CD14-positive monocyte (primary cell): ENCODE measurements at regions not wholly inside any gene's neighbourhood (a gene's known extent, or its start where the extent isn't known, plus 50 kb on each side); places are given as distances from the start of the nearest gene placed in this dataset.

Experiments used
- DNase-seq, 3 donors: peaks; one replicate each; pipeline ENCODE4 v3.0.0-alpha.2; 2011 to 2022
- H2AFZ ChIP-seq: 2 replicates; pipeline ENCODE4 v1.6.0; 2012; ENCODE audit warnings: mild to moderate bottlenecking, low read depth, low read length, inconsistent platforms; ENCODE audit not compliant: insufficient read depth, poor library complexity, severe bottlenecking
- H3K27ac ChIP-seq, 2 donors: 1 replicate in 1 of 2; 2 replicates in 1 of 2; pipeline ENCODE4 v1.5.1; 2012 to 2013; ENCODE audit warnings: low read length in 2 of 2, control low read depth in 1 of 2, inconsistent platforms in 1 of 2, low read depth in 1 of 2, mild to moderate bottlenecking in 1 of 2
- H3K27me3 ChIP-seq, 2 donors: one replicate each; pipeline versions ENCODE4 v1.6.0 to v1.6.1; 2011 to 2013; ENCODE audit warnings: low read length in 2 of 2; ENCODE audit not compliant: control insufficient read depth in 2 of 2, insufficient read depth in 2 of 2
- H3K36me3 ChIP-seq, 2 donors: replicated peaks in 1 of 2; 1 replicate in 1 of 2; 2 replicates in 1 of 2; pipeline versions ENCODE4 v1.5.1 to v1.6.1; 2012 to 2013; ENCODE audit warnings: low read length in 2 of 2, control low read depth in 1 of 2, inconsistent platforms in 1 of 2, mild to moderate bottlenecking in 1 of 2; ENCODE audit not compliant: insufficient read depth in 2 of 2, control insufficient read depth in 1 of 2
- H3K4me1 ChIP-seq, 2 donors: 1 replicate in 1 of 2; 2 replicates in 1 of 2; pipeline versions ENCODE4 v1.5.1 to v1.6.1; 2012 to 2013; ENCODE audit warnings: low read length in 2 of 2, control low read depth in 1 of 2, inconsistent platforms in 1 of 2, mild to moderate bottlenecking in 1 of 2, moderate library complexity in 1 of 2; ENCODE audit not compliant: insufficient read depth in 2 of 2, control insufficient read depth in 1 of 2
- H3K4me2 ChIP-seq: replicated peaks from 2 replicates; pipeline ENCODE3; 2012; ENCODE audit warnings: low read length, moderate library complexity, mild to moderate bottlenecking; ENCODE audit not compliant: poor library complexity, severe bottlenecking; ENCODE audit errors: extremely low read depth
- H3K4me3 ChIP-seq, 3 experiments: fragments of 200-600 bp in 1 of 3; sonication (generic) in 1 of 3; replicated peaks in 1 of 3; 1 replicate in 2 of 3; 2 replicates in 1 of 3; pipeline ENCODE4 v1.5.1; 2011 to 2013; ENCODE audit warnings: low read length in 3 of 3, mild to moderate bottlenecking in 3 of 3, control low read depth in 2 of 3, low read depth in 2 of 3, inconsistent platforms in 1 of 3, moderate library complexity in 1 of 3
- H3K79me2 ChIP-seq: 2 replicates; pipeline ENCODE4 v1.6.0; 2012; ENCODE audit warnings: mild to moderate bottlenecking, control low read depth, inconsistent platforms, low read length, moderate library complexity; ENCODE audit not compliant: insufficient read depth
- H3K9ac ChIP-seq: 2 replicates; pipeline ENCODE4 v1.6.0; 2017; ENCODE audit warnings: low read length, mild to moderate bottlenecking; ENCODE audit not compliant: insufficient read depth, poor library complexity, severe bottlenecking
- H3K9me3 ChIP-seq, 2 donors: replicated peaks in 1 of 2; 1 replicate in 1 of 2; 2 replicates in 1 of 2; pipeline versions ENCODE4 v1.5.1 to v1.6.1; 2012 to 2013; ENCODE audit warnings: low read length in 2 of 2, control low read depth in 1 of 2; ENCODE audit not compliant: control insufficient read depth in 1 of 2, insufficient read depth in 1 of 2
- H4K20me1 ChIP-seq: 2 replicates; pipeline ENCODE4 v1.6.0; 2012; ENCODE audit warnings: mild to moderate bottlenecking, low read length, control low read depth, moderate library complexity; ENCODE audit not compliant: insufficient read depth
- H3K27ac Mint-ChIP-seq, 7 donors: one replicate each; pipeline ENCODE4 v1.8.0; 2020; ENCODE audit warnings: mild to moderate bottlenecking in 7 of 7, mixed read lengths in 7 of 7, moderate library complexity in 6 of 7, inconsistent platforms in 2 of 7
- H3K27me3 Mint-ChIP-seq, 3 donors: one replicate each; pipeline ENCODE4 v1.8.0; 2021 to 2022; ENCODE audit warnings: low read depth in 3 of 3, mild to moderate bottlenecking in 3 of 3, mixed read lengths in 3 of 3, moderate library complexity in 3 of 3, inconsistent platforms in 1 of 3
- H3K36me3 Mint-ChIP-seq, 2 donors: one replicate each; pipeline ENCODE4 v1.8.0; 2020; ENCODE audit warnings: mixed read lengths in 2 of 2, inconsistent platforms in 1 of 2, mild to moderate bottlenecking in 1 of 2
- H3K4me1 Mint-ChIP-seq: one replicate; pipeline ENCODE4 v1.8.0; 2020; ENCODE audit warnings: mild to moderate bottlenecking, mixed read lengths
- H3K4me3 Mint-ChIP-seq, 2 donors: one replicate each; pipeline ENCODE4 v1.8.0; 2020; ENCODE audit warnings: mild to moderate bottlenecking in 2 of 2, mixed read lengths in 2 of 2, moderate library complexity in 1 of 2
- H3K9me3 Mint-ChIP-seq, 7 donors: one replicate each; pipeline ENCODE4 v1.8.0; 2020 to 2022; ENCODE audit warnings: mixed read lengths in 7 of 7, mild to moderate bottlenecking in 6 of 7, moderate library complexity in 6 of 7, inconsistent platforms in 2 of 7
- CTCF ChIP-seq: fragments of 200-600 bp; IDR thresholded peaks from one replicate; pipeline ENCODE4 v1.8.0; 2022; ENCODE audit warnings: antibody characterized with exemption, mild to moderate bottlenecking
- WGBS: methylation state at CpG from one replicate; pipeline ENCODE4 v1.1.5; 2013; ENCODE audit warnings: missing lambda C conversion rate; ENCODE audit not compliant: insufficient coverage; 5-methylcytosine and 5-hydroxymethylcytosine counted together
- intact Hi-C, 2 donors: fragments of 100-400 bp; cut with micrococcal nuclease; formaldehyde crosslinking; loops; one replicate each; pipeline versions ENCODE4 v1.15.0 to v1.15.1; 2023

DNA sequence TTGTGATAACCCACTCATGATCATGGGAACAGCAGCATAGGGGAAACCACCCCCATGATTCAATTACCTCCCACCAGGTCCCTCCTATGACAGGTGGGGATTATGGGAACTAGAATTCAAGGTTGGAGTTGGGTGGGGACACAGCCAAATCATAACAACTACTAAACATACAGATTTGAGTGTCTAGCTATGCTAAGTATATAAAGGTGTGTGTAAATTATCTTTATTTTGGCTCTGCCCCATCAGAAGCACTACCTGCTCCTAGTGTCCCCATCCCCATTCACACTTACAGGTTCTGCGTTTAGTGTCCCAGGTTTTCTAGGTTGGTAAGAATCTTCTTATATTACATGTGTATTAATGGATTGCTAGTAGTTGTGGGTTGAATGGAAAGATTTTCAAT lies 464.7 kb downstream of the EPHA4 start:
- no peak for TF ChIP-seq CTCF
- no peaks in the 10 kb centered on the region for H3K9me3 ChIP-seq
- no peak for DNase-seq
- H3K36me3 Mint-ChIP-seq = no peaks in the 10 kb centered on the region
- no peak overlapping the region for H2AFZ ChIP-seq
- H3K79me2 ChIP-seq = no peaks in the 10 kb centered on the region
- H3K4me1 ChIP-seq = peaks cover 0 to 8% of the 10 kb centered on the region in 2 donors
- WGBS = no CpG with 5 or more reads among the region's 1 CpG
- H3K36me3 ChIP-seq = no peaks in the 10 kb centered on the region
- H3K27ac ChIP-seq = no peak overlapping the region
- no peaks in the 10 kb centered on the region for H3K27me3 Mint-ChIP-seq
- H3K4me2 ChIP-seq = no peak overlapping the region
- intact Hi-C loops = no loop called here
- no peaks in the 10 kb centered on the region for H4K20me1 ChIP-seq
- no peak overlapping the region for H3K4me3 Mint-ChIP-seq
- H3K27ac Mint-ChIP-seq = no peak overlapping the region
- peaks cover 0 to 13% (median 0%) of the 10 kb centered on the region in 7 donors for H3K9me3 Mint-ChIP-seq
- H3K4me3 ChIP-seq = no peak overlapping the region
- H3K9ac ChIP-seq = no peak overlapping the region
- peaks cover 14% of the 10 kb centered on the region for H3K4me1 Mint-ChIP-seq
- no peaks in the 10 kb centered on the region for H3K27me3 ChIP-seq

DNA sequence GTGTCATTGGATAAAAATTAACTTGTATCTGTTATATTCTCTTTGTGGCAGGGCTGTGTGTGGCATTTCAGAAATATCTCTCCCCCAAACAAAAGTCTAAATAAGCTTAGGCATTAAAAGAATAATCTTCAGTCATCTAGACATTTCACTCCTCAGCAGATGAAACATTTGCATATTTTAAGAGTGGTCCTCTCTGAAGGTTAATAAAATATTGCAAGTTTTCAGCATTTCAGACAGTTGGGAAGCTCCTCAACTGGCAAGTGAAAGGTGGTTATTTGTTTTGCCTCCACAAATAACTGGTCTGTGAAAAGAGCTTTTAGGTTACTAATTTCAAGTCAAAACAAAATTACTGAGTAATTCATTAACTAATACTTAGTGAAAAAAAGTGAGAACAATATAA lies 462.6 kb downstream of the EPHA4 start:
- Histone ChIP-seq H3K36me3 (no peaks in the 10 kb centered on the region), H3K4me1 (peaks cover 0 to 1% of the 10 kb centered on the region in 2 donors), H3K79me2 (no peaks in the 10 kb centered on the region), H3K4me2 (no peak overlapping the region), H3K4me3 (no peak overlapping the region), H3K9me3 (no peaks in the 10 kb centered on the region), H2AFZ (no peak overlapping the region), H3K27ac (no peak overlapping the region), H3K9ac (no peak overlapping the region), H4K20me1 (no peaks in the 10 kb centered on the region), H3K27me3 (no peaks in the 10 kb centered on the region)
- TF ChIP-seq CTCF = no peak
- Mint-ChIP-seq H3K36me3 (no peaks in the 10 kb centered on the region), H3K4me1 (peaks cover 2% of the 10 kb centered on the region), H3K27ac (no peak overlapping the region), H3K9me3 (peaks cover 0 to 13% (median 0%) of the 10 kb centered on the region in 7 donors), H3K27me3 (no peaks in the 10 kb centered on the region), H3K4me3 (no peak overlapping the region)
- DNase-seq = no peak
- intact Hi-C loops = no loop called here
